Kidney epithelial cell (primary cell): ENCODE measurements at regions not wholly inside any gene's neighbourhood (a gene's known extent, or its start where the extent isn't known, plus 50 kb on each side); places are given as distances from the start of the nearest gene placed in this dataset.

Source experiments
- DNase-seq: peaks from one replicate; pipeline ENCODE4 v3.0.0-alpha.2; 2010; ENCODE audit warnings: low read depth
- H3K27me3 ChIP-seq: 2 replicates; pipeline ENCODE4 v1.6.0; 2011; ENCODE audit warnings: low read length; ENCODE audit not compliant: control insufficient read depth, insufficient read depth
- H3K36me3 ChIP-seq: 2 replicates; pipeline ENCODE4 v1.5.1; 2011; ENCODE audit warnings: low read length; ENCODE audit not compliant: control insufficient read depth, insufficient read depth
- H3K4me3 ChIP-seq: 2 replicates; pipeline ENCODE4 v1.5.1; 2011; ENCODE audit warnings: low read depth, mild to moderate bottlenecking, control low read depth, low read length
- CTCF ChIP-seq: IDR thresholded peaks from 2 replicates; pipeline ENCODE4 v1.5.1; 2011; ENCODE audit warnings: mild to moderate bottlenecking, moderate library complexity, low read length, control low read depth, inconsistent platforms; ENCODE audit not compliant: insufficient read depth, poor library complexity, severe bottlenecking

- TF ChIP-seq CTCF = no peak
- peak; percentile 73 for DNase-seq
- H3K27me3 ChIP-seq = peaks cover 3% of the 10 kb centered on the region
These were observed 55.5 kb upstream of the LOXL4 start for GRCh38 chr10:98323221-98324164.

GRCh38 chr10:98321186-98321780, 53.3 kb upstream of the LOXL4 start:
- Histone ChIP-seq H3K4me3 (no peak overlapping the region), H3K36me3 (no peaks in the 10 kb centered on the region), H3K27me3 (no peaks in the 10 kb centered on the region)
- no peak for DNase-seq
- TF ChIP-seq CTCF = no peak

More at GRCh38 chr10:98323221-98324164, 55.5 kb upstream of the LOXL4 start:
- Histone ChIP-seq H3K4me3 (no peak overlapping the region), H3K36me3 (no peaks in the 10 kb centered on the region)

GRCh38 chr10:98320486-98321185, 52.6 kb upstream of the LOXL4 start:
- Histone ChIP-seq H3K27me3 (no peaks in the 10 kb centered on the region), H3K36me3 (no peaks in the 10 kb centered on the region), H3K4me3 (no peak overlapping the region)
- no peak for DNase-seq
- TF ChIP-seq CTCF = no peak

- H3K4me3 ChIP-seq = no peak overlapping the region
- TF ChIP-seq CTCF = no peak
- no peak for DNase-seq
- H3K27me3 ChIP-seq = no peaks in the 10 kb centered on the region
- no peaks in the 10 kb centered on the region for H3K36me3 ChIP-seq
These were observed 50.9 kb upstream of the LOXL4 start for GRCh38 chr10:98318861-98319260.
